HEK293 (cell line): ENCODE measurements at regions not wholly inside any gene's neighbourhood (a gene's known extent, or its start where the extent isn't known, plus 50 kb on each side); places are given as distances from the start of the nearest gene placed in this dataset.

ENCODE experiments used
- CTCF ChIA-PET: fragments of 350-600 bp; formaldehyde crosslinking; extraction: SDS; loops from one replicate; lab custom pipeline; 2021; ENCODE audit warnings: antibody characterized with exemption; lab: Yijun Ruan, JAX
- POLR2A ChIA-PET: fragments of 300-600 bp; formaldehyde crosslinking; extraction: SDS; loops from one replicate; lab custom pipeline; 2020; ENCODE audit warnings: antibody characterized with exemption, inconsistent platforms; lab: Yijun Ruan, JAX
- H3K27ac ChIP-seq: fragments of 200-500 bp; sonication (Bioruptor generic); 2 replicates; pipeline ENCODE4 v1.5.1; 2014; ENCODE audit warnings: low read depth, low read length, control low read depth, inconsistent platforms; ENCODE audit errors: extremely low read depth
- H3K36me3 ChIP-seq, 2 experiments: fragments of 200-500 bp in 1 of 2; sonication (Bioruptor generic) in 1 of 2; 1 replicate in 1 of 2; 2 replicates in 1 of 2; pipeline ENCODE4 v1.5.1; 2014 to 2017; ENCODE audit warnings: inconsistent platforms in 2 of 2, low read length in 2 of 2; ENCODE audit not compliant: control insufficient read depth in 2 of 2, insufficient read depth in 1 of 2
- H3K4me1 ChIP-seq: fragments of 200-500 bp; sonication (Bioruptor generic); 2 replicates; pipeline ENCODE4 v1.5.1; 2014; ENCODE audit warnings: mild to moderate bottlenecking, low read length, inconsistent platforms; ENCODE audit not compliant: control insufficient read depth, insufficient read depth
- H3K4me3 ChIP-seq: 2 replicates; pipeline ENCODE4 v1.5.1; 2011; ENCODE audit warnings: low read depth, mild to moderate bottlenecking, control low read depth, low read length, moderate library complexity
- H3K9me3 ChIP-seq: fragments of 200-500 bp; sonication (Bioruptor generic); 2 replicates; pipeline ENCODE4 v1.5.1; 2014; ENCODE audit warnings: low read depth, low read length, inconsistent platforms; ENCODE audit not compliant: control insufficient read depth, insufficient read depth
- FEZF1 ChIP-seq: fragments of 450-650 bp; formaldehyde crosslinking; IDR thresholded peaks from 2 replicates; pipeline ENCODE4 v1.5.1; 2016; ENCODE audit warnings: missing biosample characterization, missing genetic modification characterization
- GLIS1 ChIP-seq: fragments of 450-650 bp; formaldehyde crosslinking; IDR thresholded peaks from 2 replicates; pipeline ENCODE4 v1.5.1; 2016; ENCODE audit warnings: missing biosample characterization, missing genetic modification characterization
- GLIS2 ChIP-seq: fragments of 450-650 bp; formaldehyde crosslinking; IDR thresholded peaks from 2 replicates; pipeline ENCODE4 v1.5.1; 2016; ENCODE audit warnings: missing biosample characterization, missing genetic modification characterization
- MZF1 ChIP-seq: fragments of 450-650 bp; formaldehyde crosslinking; IDR thresholded peaks from 2 replicates; pipeline ENCODE4 v1.5.1; 2017; ENCODE audit warnings: missing biosample characterization, missing genetic modification characterization, borderline replicate concordance
- PATZ1 ChIP-seq: fragments of 450-650 bp; formaldehyde crosslinking; IDR thresholded peaks from 2 replicates; pipeline ENCODE4 v1.5.1; 2016; ENCODE audit warnings: missing biosample characterization, missing genetic modification characterization
- SALL2 ChIP-seq: fragments of 450-650 bp; formaldehyde crosslinking; IDR thresholded peaks from 2 replicates; pipeline ENCODE4 v1.5.0; 2017; ENCODE audit warnings: missing biosample characterization, mild to moderate bottlenecking, missing genetic modification characterization, borderline replicate concordance
- WT1 ChIP-seq: fragments of 450-650 bp; formaldehyde crosslinking; IDR thresholded peaks from 2 replicates; pipeline ENCODE4 v1.5.1; 2016; ENCODE audit warnings: missing biosample characterization, missing genetic modification characterization
- ZBTB21 ChIP-seq: fragments of 450-650 bp; formaldehyde crosslinking; IDR thresholded peaks from 2 replicates; pipeline ENCODE4 v1.5.1; 2017; ENCODE audit warnings: missing biosample characterization, missing genetic modification characterization
- ZBTB26 ChIP-seq: fragments of 450-650 bp; formaldehyde crosslinking; optimal IDR thresholded peaks from 2 replicates; pipeline ENCODE3; 2016; ENCODE audit warnings: missing biosample characterization, mild to moderate bottlenecking, missing genetic modification characterization
- ZFP37 ChIP-seq: fragments of 450-650 bp; formaldehyde crosslinking; IDR thresholded peaks from 2 replicates; pipeline ENCODE4 v1.5.1; 2016; ENCODE audit warnings: missing biosample characterization, missing genetic modification characterization
- ZFP69B ChIP-seq: fragments of 450-650 bp; formaldehyde crosslinking; IDR thresholded peaks from 2 replicates; pipeline ENCODE4 v1.5.1; 2016; ENCODE audit warnings: missing biosample characterization, missing genetic modification characterization
- ZIC2 ChIP-seq: fragments of 450-650 bp; formaldehyde crosslinking; IDR thresholded peaks from 2 replicates; pipeline ENCODE4 v1.5.1; 2016; ENCODE audit warnings: missing biosample characterization, missing genetic modification characterization
- ZNF114 ChIP-seq: fragments of 450-650 bp; formaldehyde crosslinking; IDR thresholded peaks from 2 replicates; pipeline ENCODE4 v1.5.0; 2017; ENCODE audit warnings: missing biosample characterization, missing genetic modification characterization
- ZNF16 ChIP-seq: fragments of 450-650 bp; formaldehyde crosslinking; IDR thresholded peaks from 2 replicates; pipeline ENCODE4 v1.5.1; 2016; ENCODE audit warnings: low read depth, missing biosample characterization, missing genetic modification characterization
- ZNF19 ChIP-seq: fragments of 450-650 bp; formaldehyde crosslinking; IDR thresholded peaks from 2 replicates; pipeline ENCODE4; 2016; ENCODE audit warnings: missing biosample characterization, missing genetic modification characterization, low read depth
- ZNF266 ChIP-seq: fragments of 450-650 bp; formaldehyde crosslinking; IDR thresholded peaks from 2 replicates; pipeline ENCODE4 v1.5.1; 2016; ENCODE audit warnings: missing biosample characterization, missing genetic modification characterization, low read depth
- ZNF423 ChIP-seq: fragments of 450-650 bp; formaldehyde crosslinking; IDR thresholded peaks from 2 replicates; pipeline ENCODE4 v1.5.1; 2016; ENCODE audit warnings: missing biosample characterization, missing genetic modification characterization
- ZNF426 ChIP-seq: fragments of 450-650 bp; formaldehyde crosslinking; IDR thresholded peaks from 2 replicates; pipeline ENCODE4 v1.5.1; 2017; ENCODE audit warnings: missing biosample characterization, missing genetic modification characterization, mild to moderate bottlenecking, inconsistent platforms, moderate library complexity
- ZNF514 ChIP-seq: fragments of 450-650 bp; formaldehyde crosslinking; IDR thresholded peaks from 2 replicates; pipeline ENCODE4 v1.5.1; 2016; ENCODE audit warnings: missing biosample characterization, missing genetic modification characterization
- ZNF521 ChIP-seq: fragments of 450-650 bp; formaldehyde crosslinking; IDR thresholded peaks from 2 replicates; pipeline ENCODE4 v1.5.1; 2017; ENCODE audit warnings: missing biosample characterization, mild to moderate bottlenecking, missing genetic modification characterization
- ZNF544 ChIP-seq: fragments of 450-650 bp; formaldehyde crosslinking; IDR thresholded peaks from 2 replicates; pipeline ENCODE4 v1.5.0; 2017; ENCODE audit warnings: missing biosample characterization, missing genetic modification characterization
- ZNF558 ChIP-seq: fragments of 450-650 bp; formaldehyde crosslinking; IDR thresholded peaks from 2 replicates; pipeline ENCODE4 v1.5.1; 2016; ENCODE audit warnings: missing biosample characterization, missing genetic modification characterization
- ZNF560 ChIP-seq: fragments of 450-650 bp; formaldehyde crosslinking; IDR thresholded peaks from 2 replicates; pipeline ENCODE4 v1.5.1; 2017; ENCODE audit warnings: missing biosample characterization, missing genetic modification characterization, borderline replicate concordance
- ZNF571 ChIP-seq: fragments of 450-650 bp; formaldehyde crosslinking; IDR thresholded peaks from 2 replicates; pipeline ENCODE4 v1.5.0; 2017; ENCODE audit warnings: missing biosample characterization, missing genetic modification characterization
- ZNF701 ChIP-seq: fragments of 450-650 bp; formaldehyde crosslinking; IDR thresholded peaks from 2 replicates; pipeline ENCODE4 v1.5.1; 2016; ENCODE audit warnings: missing biosample characterization, missing genetic modification characterization
- ZSCAN23 ChIP-seq: fragments of 450-650 bp; formaldehyde crosslinking; IDR thresholded peaks from 2 replicates; pipeline ENCODE4 v1.5.1; 2016; ENCODE audit warnings: missing biosample characterization, missing genetic modification characterization
- ZXDB ChIP-seq: fragments of 450-650 bp; formaldehyde crosslinking; IDR thresholded peaks from 2 replicates; pipeline ENCODE4 v1.5.1; 2016; ENCODE audit warnings: missing biosample characterization, missing genetic modification characterization

GRCh38 chr2:41919135-41919534 lies 128.7 kb upstream of the PKDCC start (continued):
- TF ChIP-seq ZNF114 (tag by site-specific recombination): no peak

- ChIA-PET CTCF (interaction anchor here (0.7 to 1.3 kb wide), 2 partner anchors 51 to 67 kb away, joined by 4 to 5 read pairs; no protein-coding TSS in a partner anchor), POLR2A (no interaction called here)
- Histone ChIP-seq H3K9me3 (no peaks in the 10 kb centered on the region), H3K4me3 (no peak overlapping the region), H3K4me1 (peaks cover 2% of the 10 kb centered on the region; the same call in 1 of the 2 replicates), H3K36me3 (no peaks in the 10 kb centered on the region), H3K27ac (no peak overlapping the region)
- TF ChIP-seq FEZF1: no peak
- TF ChIP-seq, all 188 proteins: peak for 0
Observed at GRCh38 chr2:41920181-41920580, 127.6 kb upstream of the PKDCC start.

- POLR2A ChIA-PET: no interaction called here
- Histone ChIP-seq H3K27ac (no peak overlapping the region), H3K9me3 (no peaks in the 10 kb centered on the region), H3K4me1 (peaks cover 2% of the 10 kb centered on the region; the same call in 1 of the 2 replicates), H3K4me3 (no peak overlapping the region), H3K36me3 (no peaks in the 10 kb centered on the region)
- no peak for TF ChIP-seq GLIS1 (tag by site-specific recombination)
- TF ChIP-seq ZNF701 (tag by site-specific recombination): no peak
- no peak for TF ChIP-seq ZNF16 (tag by site-specific recombination)
- no peak for TF ChIP-seq ZFP37
- TF ChIP-seq ZNF521 (tag by site-specific recombination): no peak
- no peak for TF ChIP-seq ZBTB26 (tag by site-specific recombination)
- TF ChIP-seq WT1 (tag by site-specific recombination): no peak
- TF ChIP-seq ZNF426 (tag by site-specific recombination): no peak
- CTCF ChIA-PET: interaction anchor here (0.6 to 1.3 kb wide), 3 partner anchors 52 to 591 kb away, joined by 3 to 5 read pairs (median 4); no protein-coding TSS in a partner anchor
Observed at GRCh38 chr2:41920812-41921211, 127.0 kb upstream of the PKDCC start.

GRCh38 chr2:41922177-41922576 lies 125.6 kb upstream of the PKDCC start:
- no peaks in the 10 kb centered on the region for H3K9me3 ChIP-seq
- ChIA-PET CTCF (interaction anchor here (1.0 kb wide), 1 partner anchor 164 kb away, joined by 3 read pairs; no protein-coding TSS in a partner anchor), POLR2A (no interaction called here)
- no peaks in the 10 kb centered on the region for H3K36me3 ChIP-seq
- H3K27ac ChIP-seq: no peak overlapping the region
- peaks cover 2% of the 10 kb centered on the region; the same call in 1 of the 2 replicates for H3K4me1 ChIP-seq
- no peak overlapping the region for H3K4me3 ChIP-seq
- TF ChIP-seq GLIS2 (tag by site-specific recombination): no peak
- no peak for TF ChIP-seq ZBTB21 (tag by site-specific recombination)
- TF ChIP-seq FEZF1: no peak
- TF ChIP-seq ZNF560 (tag by site-specific recombination): no peak
- no peak for TF ChIP-seq ZFP69B
- no peak for TF ChIP-seq ZIC2 (tag by site-specific recombination)
- TF ChIP-seq MZF1 (tag by site-specific recombination): no peak
- TF ChIP-seq ZNF266: no peak
- TF ChIP-seq ZNF19 (tag by site-specific recombination): no peak
- no peak for TF ChIP-seq ZNF423 (tag by site-specific recombination)
- TF ChIP-seq ZNF558 (tag by site-specific recombination): no peak
- TF ChIP-seq PATZ1 (tag by site-specific recombination): no peak
- TF ChIP-seq ZNF571 (tag by site-specific recombination): no peak
- TF ChIP-seq ZNF514 (tag by site-specific recombination): no peak
- TF ChIP-seq SALL2: no peak
- no peak for TF ChIP-seq ZXDB (tag by site-specific recombination)
- TF ChIP-seq ZSCAN23 (tag by site-specific recombination): no peak
- no peak for TF ChIP-seq ZNF544
- no peak for TF ChIP-seq ZFP37
- TF ChIP-seq, all 188 proteins: peak for 0
